Erythroblast (primary cell): ENCODE measurements at regions not wholly inside any gene's neighbourhood (a gene's known extent, or its start where the extent isn't known, plus 50 kb on each side); places are given as distances from the start of the nearest gene placed in this dataset.

Experiments
- GATA1 ChIP-seq: IDR thresholded peaks from 2 replicates; pipeline ENCODE4 v1.6.1; 2011; ENCODE audit warnings: low read depth, mild to moderate bottlenecking, control low read depth, low read length, moderate library complexity
- POLR2A ChIP-seq: IDR thresholded peaks from 2 replicates; pipeline ENCODE4 v1.6.1; 2011; ENCODE audit warnings: mild to moderate bottlenecking, low read length

DNA sequence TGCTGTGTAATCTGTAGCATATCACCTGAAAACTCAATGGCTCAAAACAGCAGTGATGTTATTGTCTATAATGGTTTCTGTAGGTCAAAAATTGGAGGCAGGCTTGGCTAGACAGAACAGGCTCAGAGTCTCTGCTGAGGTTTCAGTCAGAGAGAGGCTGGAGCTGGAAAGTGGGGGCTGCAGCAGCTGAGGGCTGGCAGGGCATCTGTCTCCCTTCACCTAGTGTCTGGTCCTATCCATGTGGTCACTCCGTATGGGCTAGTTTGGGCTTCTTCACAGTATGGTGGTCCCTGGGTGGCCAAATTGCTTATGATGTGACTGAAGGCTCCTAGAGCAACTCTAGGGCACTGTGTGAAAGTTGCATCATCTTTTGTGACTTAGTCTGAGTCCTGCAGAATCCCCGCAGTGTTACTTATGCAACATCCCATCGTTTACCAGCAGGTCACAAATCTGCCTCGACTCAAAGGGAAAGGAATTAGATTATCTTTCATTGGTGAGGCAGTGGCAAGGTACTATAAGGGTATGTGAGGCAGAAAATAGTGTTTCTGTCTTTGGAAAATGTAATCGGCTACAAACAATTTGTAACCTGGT, 497.0 kb downstream of the EPHA7 start:
- TF ChIP-seq POLR2A (no peak), GATA1 (no peak)
